Heart left ventricle (tissue), 16 donors: ENCODE measurements at regions not wholly inside any gene's neighbourhood (a gene's known extent, or its start where the extent isn't known, plus 50 kb on each side); places are given as distances from the start of the nearest gene placed in this dataset.

Experiments used
- ATAC-seq, 4 donors: fragments of 200-7000 bp; cut with Tn5 transposase; one replicate each; pipeline ENCODE4 v1.9.1; 2020 to 2022; ENCODE audit warnings: moderate library complexity in 4 of 4, mild to moderate bottlenecking in 3 of 4, moderate number of reproducible peaks in 1 of 4
- DNase-seq, 5 donors: peaks; one replicate each; pipeline ENCODE4 v3.0.0-alpha.2; 2020
- H3K27ac ChIP-seq, 12 donors: fragments of 200-600 bp; sonication (generic) in 4 of 12; one replicate each; pipeline versions ENCODE4 v1.5.0 to v1.8.0; 2016 to 2022; ENCODE audit warnings: mild to moderate bottlenecking in 2 of 12
- H3K27me3 ChIP-seq, 9 donors: fragments of 200-600 bp; sonication (generic) in 2 of 9; one replicate each; pipeline versions ENCODE4 v1.5.1 to v1.8.0; 2016 to 2022; ENCODE audit warnings: mild to moderate bottlenecking in 3 of 9
- H3K36me3 ChIP-seq, 9 donors: fragments of 200-600 bp; sonication (generic) in 2 of 9; one replicate each; pipeline versions ENCODE4 v1.5.0 to v1.8.0; 2018 to 2022; ENCODE audit warnings: mild to moderate bottlenecking in 2 of 9
- H3K4me1 ChIP-seq, 12 donors: fragments of 200-600 bp; sonication (generic) in 4 of 12; one replicate each; pipeline versions ENCODE4 v1.5.0 to v1.8.0; 2016 to 2022; ENCODE audit warnings: mild to moderate bottlenecking in 3 of 12
- H3K4me3 ChIP-seq, 12 donors: fragments of 200-600 bp; sonication (generic) in 4 of 12; one replicate each; pipeline versions ENCODE4 v1.5.0 to v1.8.0; 2017 to 2022; ENCODE audit warnings: mild to moderate bottlenecking in 9 of 12, moderate library complexity in 4 of 12
- H3K9me3 ChIP-seq, 12 donors: fragments of 200-600 bp; sonication (generic) in 4 of 12; one replicate each; pipeline versions ENCODE4 v1.5.0 to v1.8.0; 2016 to 2022; ENCODE audit warnings: mild to moderate bottlenecking in 1 of 12
- CTCF ChIP-seq, 12 donors: fragments of 200-600 bp; sonication (generic) in 4 of 12; IDR thresholded peaks; one replicate each; pipeline versions ENCODE4 v1.5.0 to v1.8.0; 2018 to 2022; ENCODE audit warnings: antibody characterized with exemption in 12 of 12, mild to moderate bottlenecking in 5 of 12
- POLR2A ChIP-seq, 2 donors: fragments of 450-650 bp; IDR thresholded peaks; one replicate each; pipeline ENCODE4 v1.6.1; 2017; ENCODE audit warnings: antibody characterized with exemption in 2 of 2, mild to moderate bottlenecking in 2 of 2, moderate library complexity in 2 of 2
- WGBS, 4 donors: extraction: QIAGEN DNeasy Blood & Tissue Kit in 2 of 4; methylation state at CpG; one replicate each; pipeline versions ENCODE4 v1.1.5 to v1.1.7; 2013 to 2018; 5-methylcytosine and 5-hydroxymethylcytosine counted together
- intact Hi-C, 10 donors: fragments of 100-400 bp; cut with DNase I; formaldehyde crosslinking; loops; one replicate each; pipeline versions ENCODE4 v1.11.1 to v1.14.2; 2022
- donor health status: ischemic (EF 13 %, LVEDD 7.1; RV severe dilation, severe dysfunction).
- donor health status: healthy with polysubstance abuse.
- donor health status: DM: no; HTN: yes; CAD: no.
- donor health status: DM: no; HTN: no; CAD: no.
- donor health status: ischemic (EF 25% LVEDD 6.9; RV normal size, moderate dysfunction).
- donor health status: ischemic (EF 25% LVEDD 5.7; RV mildly dilated, moderate dysfunction).
- donor health status: healthy.
- donor health status: DM: yes; HTN: yes; CAD: no.
- donor health status: ischemic (EF 35%, LVEDD 5.7; RV mildly dilated, moderate dysfunction).
- donor health status: nonischemic (EF 11% LVEDD 7.7; RV severe dilation, severe dysfunction).
- donor health status: DM: yes; HTN: yes; CAD: no.
- donor health status: PGD.
- donor health status: ischemic (EF 29% LVEDD 5.4; RV normal size, mild dysfunction).
- donor health status: nonischemic (EF 23%, LVEDD 6.1; RV moderate dilation, normal function).

GRCh38 chr4:187215438-187215837 lies 491.8 kb upstream of the FAT1 start:
- H3K4me3 ChIP-seq: no peak overlapping the region
- H3K27me3 ChIP-seq: no peaks in the 10 kb centered on the region
- H3K27ac ChIP-seq: no peak overlapping the region
- DNase-seq: no peak
- no peak for TF ChIP-seq POLR2A (IDR thresholded peaks at IDR 0.05)
- no peak for TF ChIP-seq CTCF (IDR thresholded peaks at IDR 0.05)
- no peaks in the 10 kb centered on the region for H3K4me1 ChIP-seq
- no peaks in the 10 kb centered on the region for H3K36me3 ChIP-seq
- WGBS, 4 donors: 90 to 93% (median 92%) methylated on average over 17 of the region's 17 CpGs
- H3K9me3 ChIP-seq: no peaks in the 10 kb centered on the region
- intact Hi-C loops: no loop called here
- no peak for ATAC-seq

- no peak for TF ChIP-seq CTCF (IDR thresholded peaks at IDR 0.05)
- TF ChIP-seq POLR2A (IDR thresholded peaks at IDR 0.05): no peak
- WGBS, 4 donors: 77 to 88% (median 84%) methylated on average over 20 of the region's 20 CpGs
- H3K27me3 ChIP-seq: no peaks in the 10 kb centered on the region
- peaks cover 0 to 14% (median 0%) of the 10 kb centered on the region in 12 donors for H3K9me3 ChIP-seq
- H3K36me3 ChIP-seq: no peaks in the 10 kb centered on the region
- intact Hi-C loops: no loop called here
- no peak overlapping the region for H3K4me3 ChIP-seq
- H3K27ac ChIP-seq: no peak overlapping the region
- ATAC-seq (no peak), DNase-seq (no peak)
- no peaks in the 10 kb centered on the region for H3K4me1 ChIP-seq
Measured at GRCh38 chr4:187218705-187219245, 495.1 kb upstream of the FAT1 start.

- intact Hi-C loops: no loop called here
- DNase-seq: no peak
- no peaks in the 10 kb centered on the region for H3K27me3 ChIP-seq
- H3K4me1 ChIP-seq: no peaks in the 10 kb centered on the region
- H3K4me3 ChIP-seq: no peak overlapping the region
- peaks cover 0 to 14% (median 0%) of the 10 kb centered on the region in 12 donors for H3K9me3 ChIP-seq
- 50 to 71% (median 59%) methylated on average over 5 of the region's 5 CpGs for WGBS, 4 donors
- H3K27ac ChIP-seq: no peak overlapping the region
- TF ChIP-seq CTCF (IDR thresholded peaks at IDR 0.05) (no peak), POLR2A (IDR thresholded peaks at IDR 0.05) (no peak)
- H3K36me3 ChIP-seq: no peaks in the 10 kb centered on the region
- no peak for ATAC-seq
Measured at GRCh38 chr4:187224560-187224959, 500.9 kb upstream of the FAT1 start.

- no peaks in the 10 kb centered on the region for H3K9me3 ChIP-seq
- DNase-seq: no peak
- no peak overlapping the region for H3K27ac ChIP-seq
- intact Hi-C loops: no loop called here
- H3K36me3 ChIP-seq: no peaks in the 10 kb centered on the region
- no peaks in the 10 kb centered on the region for H3K4me1 ChIP-seq
- TF ChIP-seq POLR2A (IDR thresholded peaks at IDR 0.05) (no peak), CTCF (IDR thresholded peaks at IDR 0.05) (no peak)
- 75 to 81% (median 77%) methylated on average over 6 of the region's 6 CpGs for WGBS, 4 donors
- ATAC-seq: no peak
- H3K27me3 ChIP-seq: no peaks in the 10 kb centered on the region
- H3K4me3 ChIP-seq: no peak overlapping the region
Measured at GRCh38 chr4:187227907-187228704, 504.4 kb upstream of the FAT1 start.
